DOHH2 (cell line): ENCODE measurements at regions not wholly inside any gene's neighbourhood (a gene's known extent, or its start where the extent isn't known, plus 50 kb on each side); places are given as distances from the start of the nearest gene placed in this dataset.

ENCODE experiments used
- H3F3A ChIP-seq: fragments of 200-600 bp; sonication (generic), shearing (Covaris generic); 2 replicates; pipeline ENCODE4 v1.6.0; 2016; ENCODE audit warnings: antibody characterized with exemption, mild to moderate bottlenecking; ENCODE audit not compliant: control insufficient read depth, insufficient read depth
- H3K27ac ChIP-seq: fragments of 200-600 bp; sonication (generic); 2 replicates; pipeline ENCODE4 v1.5.1; 2014; ENCODE audit warnings: low read depth, mild to moderate bottlenecking, low read length, moderate library complexity
- H3K27me3 ChIP-seq: fragments of 200-600 bp; sonication (generic); 2 replicates; pipeline ENCODE4 v1.6.1; 2014; ENCODE audit warnings: mild to moderate bottlenecking, low read length, mixed read lengths; ENCODE audit not compliant: control insufficient read depth
- H3K36me3 ChIP-seq: fragments of 200-600 bp; sonication (generic); 2 replicates; pipeline ENCODE4 v1.6.1; 2014; ENCODE audit warnings: mild to moderate bottlenecking, low read length, moderate library complexity, mixed read lengths; ENCODE audit not compliant: control insufficient read depth
- H3K4me1 ChIP-seq: fragments of 200-600 bp; sonication (generic); 2 replicates; pipeline ENCODE4 v1.6.1; 2014; ENCODE audit warnings: mild to moderate bottlenecking, low read length, mixed read lengths; ENCODE audit not compliant: control insufficient read depth
- H3K4me2 ChIP-seq: fragments of 200-600 bp; sonication (generic); 2 replicates; pipeline ENCODE4 v1.6.0; 2014; ENCODE audit warnings: mild to moderate bottlenecking, low read length, moderate library complexity
- H3K4me3 ChIP-seq: fragments of 200-600 bp; sonication (generic); 2 replicates; pipeline ENCODE4 v1.5.1; 2014; ENCODE audit warnings: mild to moderate bottlenecking, low read length, mixed read lengths
- H3K79me2 ChIP-seq: fragments of 200-600 bp; sonication (generic); 2 replicates; pipeline ENCODE4 v1.6.1; 2014; ENCODE audit warnings: mild to moderate bottlenecking, low read length, mixed read lengths; ENCODE audit not compliant: control insufficient read depth
- H3K9me2 ChIP-seq: fragments of 200-600 bp; sonication (generic); replicated peaks from 2 replicates; pipeline ENCODE4 v1.6.1; 2014; ENCODE audit warnings: mild to moderate bottlenecking, low read length, mixed read lengths; ENCODE audit not compliant: control insufficient read depth
- H3K9me3 ChIP-seq: fragments of 200-600 bp; sonication (generic); 2 replicates; pipeline ENCODE4 v1.6.1; 2014; ENCODE audit warnings: antibody characterized with exemption, low read length, mixed read lengths; ENCODE audit not compliant: control insufficient read depth, insufficient read depth
- H4K20me1 ChIP-seq: fragments of 200-600 bp; sonication (generic); 2 replicates; pipeline ENCODE4 v1.6.0; 2014; ENCODE audit warnings: low read depth, mild to moderate bottlenecking, antibody characterized with exemption, low read length, moderate library complexity; ENCODE audit not compliant: control insufficient read depth, insufficient read depth
- CTCF ChIP-seq: fragments of 200-600 bp; sonication (generic); IDR thresholded peaks from one replicate; pipeline ENCODE4 v1.5.1; 2014; ENCODE audit warnings: antibody characterized with exemption, mild to moderate bottlenecking, low read depth, low read length; ENCODE audit not compliant: poor library complexity, severe bottlenecking
- EZH2phosphoT487 ChIP-seq: fragments of 200-600 bp; sonication (generic); IDR thresholded peaks from 2 replicates; pipeline ENCODE4 v1.6.1; 2017; ENCODE audit warnings: borderline replicate concordance, mild to moderate bottlenecking, antibody characterized with exemption, low read length, moderate library complexity, mixed read lengths

DNA sequence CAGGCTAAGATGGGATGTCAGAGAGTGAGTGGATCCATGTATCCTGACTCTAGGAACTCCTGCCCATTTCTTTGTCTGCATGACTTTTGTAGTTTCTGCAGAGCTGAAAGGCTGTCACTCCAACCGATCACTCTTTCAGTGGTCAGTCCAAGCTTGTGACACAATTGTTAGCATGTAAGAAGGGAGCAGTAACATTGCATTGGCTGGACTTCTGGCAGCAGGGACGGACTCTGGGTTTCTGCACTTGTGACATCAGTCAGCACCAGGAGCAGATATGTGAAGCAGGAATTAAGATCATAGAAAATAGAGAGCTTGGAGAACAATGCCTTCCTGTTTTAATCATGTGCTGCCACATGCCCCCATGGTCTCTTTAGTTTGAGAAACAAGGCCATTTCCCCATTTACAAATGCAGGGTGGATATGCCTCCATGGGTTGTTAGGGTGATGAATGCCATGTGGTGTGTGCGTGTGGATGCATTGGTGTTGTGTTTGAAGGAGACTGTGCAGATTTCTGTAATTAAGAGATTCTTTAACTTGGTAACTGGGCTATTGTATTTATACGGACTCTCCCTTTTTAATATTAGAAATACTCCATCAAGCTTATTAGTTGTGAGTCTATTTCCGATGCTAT, 214.3 kb upstream of the EPHA4 start:
- H3K4me1 ChIP-seq = no peaks in the 10 kb centered on the region
- no peak overlapping the region for H3K4me3 ChIP-seq
- TF ChIP-seq EZH2phosphoT487 (no peak), CTCF (no peak)
- H3K36me3 ChIP-seq = no peaks in the 10 kb centered on the region
- no peak overlapping the region for H3K27ac ChIP-seq
- H3K4me2 ChIP-seq = no peak overlapping the region
- H4K20me1 ChIP-seq = no peaks in the 10 kb centered on the region
- H3F3A ChIP-seq = no peaks in the 10 kb centered on the region
- no peaks in the 10 kb centered on the region for H3K9me3 ChIP-seq
- no peaks in the 10 kb centered on the region for H3K27me3 ChIP-seq
- no peaks in the 10 kb centered on the region for H3K9me2 ChIP-seq
- no peaks in the 10 kb centered on the region for H3K79me2 ChIP-seq

GRCh38 chr2:221780281-221780688, 208.2 kb upstream of the EPHA4 start:
- Histone ChIP-seq H3K9me3 (no peaks in the 10 kb centered on the region), H3K36me3 (no peaks in the 10 kb centered on the region), H3K27ac (no peak overlapping the region), H3K4me2 (no peak overlapping the region), H3K9me2 (no peaks in the 10 kb centered on the region), H3K27me3 (no peaks in the 10 kb centered on the region), H3K4me3 (no peak overlapping the region), H4K20me1 (no peaks in the 10 kb centered on the region), H3F3A (no peaks in the 10 kb centered on the region), H3K4me1 (no peaks in the 10 kb centered on the region), H3K79me2 (no peaks in the 10 kb centered on the region)
- no peak for TF ChIP-seq EZH2phosphoT487
- no peak for TF ChIP-seq CTCF

DNA sequence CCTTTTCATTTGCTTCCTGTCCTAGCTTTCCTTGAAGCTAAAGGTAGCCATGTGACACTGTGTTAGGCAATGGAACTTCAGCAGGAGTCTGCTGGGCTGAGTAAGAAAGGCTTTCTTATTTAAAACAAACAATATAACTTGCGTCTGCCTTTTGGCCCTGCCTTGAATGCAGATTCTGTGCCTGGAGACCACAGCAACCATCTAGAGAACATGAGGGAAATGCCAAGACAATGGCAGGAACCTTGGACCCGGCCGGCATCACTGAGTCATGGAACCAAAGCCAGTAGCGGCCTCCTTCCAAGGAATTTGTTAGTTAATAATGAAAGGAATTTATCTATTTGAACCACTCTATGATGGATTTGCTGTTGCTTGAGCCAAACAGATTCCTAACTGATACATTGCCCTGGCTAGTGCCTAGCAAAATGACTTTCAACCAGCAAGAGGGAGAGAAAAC, 207.5 kb upstream of the EPHA4 start:
- no peak overlapping the region for H3K4me3 ChIP-seq
- H3K36me3 ChIP-seq = no peaks in the 10 kb centered on the region
- TF ChIP-seq CTCF (no peak), EZH2phosphoT487 (no peak)
- H3K9me2 ChIP-seq = no peaks in the 10 kb centered on the region
- no peaks in the 10 kb centered on the region for H4K20me1 ChIP-seq
- H3K9me3 ChIP-seq = no peaks in the 10 kb centered on the region
- no peak overlapping the region for H3K27ac ChIP-seq
- H3K27me3 ChIP-seq = no peaks in the 10 kb centered on the region
- no peak overlapping the region for H3K4me2 ChIP-seq
- no peaks in the 10 kb centered on the region for H3K4me1 ChIP-seq
- H3K79me2 ChIP-seq = no peaks in the 10 kb centered on the region
- no peaks in the 10 kb centered on the region for H3F3A ChIP-seq
